Endothelial cell (in vitro differentiated cells): ENCODE measurements at regions not wholly inside any gene's neighbourhood (a gene's known extent, or its start where the extent isn't known, plus 50 kb on each side); places are given as distances from the start of the nearest gene placed in this dataset.

Source experiments
- DNase-seq: peaks from one replicate; pipeline ENCODE4 v3.0.0; 2021; ENCODE audit warnings: low spot score
- H3K27ac Mint-ChIP-seq: one replicate; pipeline ENCODE4 v1.8.0; 2021; ENCODE audit warnings: mixed read lengths, inconsistent platforms; ENCODE audit not compliant: unreplicated experiment
- H3K27me3 Mint-ChIP-seq: one replicate; pipeline ENCODE4 v1.8.0; 2021; ENCODE audit warnings: mild to moderate bottlenecking, moderate library complexity, mixed read lengths, inconsistent platforms; ENCODE audit not compliant: unreplicated experiment
- H3K36me3 Mint-ChIP-seq: one replicate; pipeline ENCODE4 v1.8.0; 2021; ENCODE audit warnings: mild to moderate bottlenecking, low read depth, mixed read lengths, inconsistent platforms; ENCODE audit not compliant: unreplicated experiment
- H3K4me1 Mint-ChIP-seq: one replicate; pipeline ENCODE4 v1.8.0; 2021; ENCODE audit warnings: mild to moderate bottlenecking, mixed read lengths, inconsistent platforms; ENCODE audit not compliant: unreplicated experiment
- H3K4me3 Mint-ChIP-seq: one replicate; pipeline ENCODE4 v1.8.0; 2021; ENCODE audit warnings: mild to moderate bottlenecking, mixed read lengths, inconsistent platforms; ENCODE audit not compliant: unreplicated experiment
- H3K9me3 Mint-ChIP-seq: one replicate; pipeline ENCODE4 v1.8.0; 2021; ENCODE audit warnings: mixed read lengths, inconsistent platforms; ENCODE audit not compliant: unreplicated experiment
- TF ChIP-seq, protein P1 (sequence below): fragments of 200-600 bp; sonication (generic); IDR thresholded peaks from one replicate; pipeline ENCODE4 v1.5.0; 2021; ENCODE audit warnings: antibody characterized with exemption; ENCODE audit not compliant: unreplicated experiment

DNA sequence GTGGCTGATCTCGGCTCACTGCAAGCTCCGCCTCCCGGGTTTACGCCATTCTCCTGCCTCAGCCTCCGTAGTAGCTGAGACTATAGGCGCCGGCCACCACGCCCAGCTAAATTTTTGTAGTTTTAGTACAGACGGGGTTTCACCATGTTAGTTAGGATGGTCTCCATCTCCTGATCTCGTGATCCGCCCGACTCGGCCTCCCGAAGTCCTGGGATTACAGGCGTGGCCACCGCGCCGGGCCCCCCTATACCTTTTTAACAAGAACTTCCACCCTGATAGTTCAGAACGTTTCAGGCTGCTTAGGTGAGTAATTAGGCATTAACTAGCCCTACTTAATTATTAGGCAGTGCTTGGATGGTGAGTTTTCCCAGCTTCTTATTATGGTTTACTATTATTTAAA, 552.5 kb downstream of the BCKDHB start:
- no peak overlapping the region for H3K27ac Mint-ChIP-seq
- no peaks in the 10 kb centered on the region for H3K4me1 Mint-ChIP-seq
- H3K4me3 Mint-ChIP-seq = no peak overlapping the region
- no peak for DNase-seq
- no peaks in the 10 kb centered on the region for H3K27me3 Mint-ChIP-seq
- H3K36me3 Mint-ChIP-seq = no peaks in the 10 kb centered on the region
- H3K9me3 Mint-ChIP-seq = no peaks in the 10 kb centered on the region
- TF ChIP-seq, protein P1, sequence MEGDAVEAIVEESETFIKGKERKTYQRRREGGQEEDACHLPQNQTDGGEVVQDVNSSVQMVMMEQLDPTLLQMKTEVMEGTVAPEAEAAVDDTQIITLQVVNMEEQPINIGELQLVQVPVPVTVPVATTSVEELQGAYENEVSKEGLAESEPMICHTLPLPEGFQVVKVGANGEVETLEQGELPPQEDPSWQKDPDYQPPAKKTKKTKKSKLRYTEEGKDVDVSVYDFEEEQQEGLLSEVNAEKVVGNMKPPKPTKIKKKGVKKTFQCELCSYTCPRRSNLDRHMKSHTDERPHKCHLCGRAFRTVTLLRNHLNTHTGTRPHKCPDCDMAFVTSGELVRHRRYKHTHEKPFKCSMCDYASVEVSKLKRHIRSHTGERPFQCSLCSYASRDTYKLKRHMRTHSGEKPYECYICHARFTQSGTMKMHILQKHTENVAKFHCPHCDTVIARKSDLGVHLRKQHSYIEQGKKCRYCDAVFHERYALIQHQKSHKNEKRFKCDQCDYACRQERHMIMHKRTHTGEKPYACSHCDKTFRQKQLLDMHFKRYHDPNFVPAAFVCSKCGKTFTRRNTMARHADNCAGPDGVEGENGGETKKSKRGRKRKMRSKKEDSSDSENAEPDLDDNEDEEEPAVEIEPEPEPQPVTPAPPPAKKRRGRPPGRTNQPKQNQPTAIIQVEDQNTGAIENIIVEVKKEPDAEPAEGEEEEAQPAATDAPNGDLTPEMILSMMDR = no peak

DNA sequence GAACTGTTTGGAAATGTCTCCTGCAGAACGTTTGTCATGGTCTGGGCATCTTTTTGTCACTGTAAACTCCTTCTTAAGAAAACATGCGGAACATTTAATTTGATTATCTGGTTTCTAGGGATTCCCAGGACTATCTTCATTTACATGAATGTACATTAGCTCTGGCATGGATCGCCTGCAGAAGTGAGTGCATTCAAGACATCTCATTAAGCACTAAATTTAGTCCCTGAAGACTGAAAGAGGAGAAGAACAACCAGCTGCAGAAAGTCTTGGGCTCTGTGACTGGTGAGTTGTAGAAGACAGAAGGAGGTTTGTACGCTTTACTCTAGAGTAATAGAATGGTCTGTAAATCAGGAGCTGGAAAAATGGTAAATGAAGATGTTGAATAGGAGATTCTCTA, 540.7 kb downstream of the BCKDHB start:
- DNase-seq = no peak
- Mint-ChIP-seq H3K27me3 (no peaks in the 10 kb centered on the region), H3K4me3 (no peak overlapping the region), H3K27ac (no peak overlapping the region), H3K9me3 (no peaks in the 10 kb centered on the region), H3K4me1 (no peaks in the 10 kb centered on the region), H3K36me3 (no peaks in the 10 kb centered on the region)
- TF ChIP-seq, protein P1 = no peak

DNA sequence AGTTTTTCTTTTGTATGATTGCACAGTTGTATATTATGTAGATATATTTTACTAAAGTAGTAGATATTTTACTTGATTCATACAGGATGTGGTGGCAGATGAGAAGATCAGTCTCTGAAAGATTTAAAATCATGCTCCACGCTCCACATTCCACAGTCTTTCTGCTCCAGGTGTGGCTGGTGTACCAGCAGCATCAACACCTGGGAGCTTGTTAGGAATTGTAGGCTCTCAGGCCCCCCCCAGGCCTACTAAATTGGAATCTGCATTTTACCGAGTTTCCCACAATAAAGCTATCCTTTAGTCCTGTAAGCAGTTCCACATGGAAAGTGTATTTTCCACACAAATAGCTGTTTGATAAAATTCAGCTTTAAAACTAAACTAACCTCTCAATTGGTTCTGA, 537.4 kb downstream of the BCKDHB start:
- H3K27ac Mint-ChIP-seq = no peak overlapping the region
- H3K27me3 Mint-ChIP-seq = no peaks in the 10 kb centered on the region
- no peaks in the 10 kb centered on the region for H3K36me3 Mint-ChIP-seq
- H3K4me3 Mint-ChIP-seq = no peak overlapping the region
- H3K9me3 Mint-ChIP-seq = no peaks in the 10 kb centered on the region
- TF ChIP-seq, protein P1 = no peak
- no peak for DNase-seq
- no peaks in the 10 kb centered on the region for H3K4me1 Mint-ChIP-seq

DNA sequence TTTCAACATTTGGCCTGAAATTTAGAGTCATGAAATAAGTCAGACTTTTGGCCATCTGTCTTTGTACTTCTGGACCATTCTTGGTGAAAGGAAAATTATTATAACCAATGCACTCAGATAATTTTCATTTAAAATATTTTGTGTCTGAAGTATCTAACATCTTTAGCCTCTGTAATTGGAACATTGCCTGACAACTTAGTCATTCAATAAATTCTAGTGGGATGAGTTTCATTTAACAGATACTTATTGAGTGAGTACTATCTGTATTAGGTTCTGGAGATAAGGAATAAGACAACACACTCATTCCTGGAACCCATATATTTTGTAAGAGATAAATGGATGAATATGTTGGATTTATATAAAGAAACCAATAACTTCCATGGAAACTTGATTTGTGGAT, 536.0 kb downstream of the BCKDHB start:
- DNase-seq = no peak
- TF ChIP-seq, protein P1 = no peak
- H3K9me3 Mint-ChIP-seq = no peaks in the 10 kb centered on the region
- H3K4me1 Mint-ChIP-seq = no peaks in the 10 kb centered on the region
- no peak overlapping the region for H3K27ac Mint-ChIP-seq
- H3K4me3 Mint-ChIP-seq = no peak overlapping the region
- no peaks in the 10 kb centered on the region for H3K36me3 Mint-ChIP-seq
- H3K27me3 Mint-ChIP-seq = no peaks in the 10 kb centered on the region

DNA sequence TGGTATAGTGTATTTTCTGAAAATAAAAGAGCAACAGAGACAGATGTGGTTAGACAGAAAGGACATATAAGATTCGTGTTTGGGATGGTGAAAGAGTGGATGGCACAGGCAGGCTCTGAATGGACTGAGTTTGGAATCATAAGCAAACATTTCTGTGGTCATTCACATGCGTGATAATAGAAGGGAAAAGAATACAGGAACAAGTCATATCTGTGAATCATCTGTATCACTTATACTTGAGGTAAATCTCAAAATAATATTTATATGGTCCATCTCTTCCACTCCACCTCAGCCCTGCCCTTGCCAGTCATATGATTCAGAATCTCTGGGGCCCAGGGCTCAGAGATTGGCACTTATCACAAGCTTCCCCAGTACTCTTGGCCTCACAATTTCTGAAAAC, 535.1 kb downstream of the BCKDHB start:
- no peaks in the 10 kb centered on the region for H3K4me1 Mint-ChIP-seq
- DNase-seq = no peak
- no peaks in the 10 kb centered on the region for H3K27me3 Mint-ChIP-seq
- no peaks in the 10 kb centered on the region for H3K36me3 Mint-ChIP-seq
- H3K9me3 Mint-ChIP-seq = no peaks in the 10 kb centered on the region
- TF ChIP-seq, protein P1 = no peak
- no peak overlapping the region for H3K4me3 Mint-ChIP-seq
- no peak overlapping the region for H3K27ac Mint-ChIP-seq
